ENCODE measurements at regions not wholly inside any gene's neighbourhood (a gene's known extent, or its start where the extent isn't known, plus 50 kb on each side); places are given as distances from the start of the nearest gene placed in this dataset.

DNA sequence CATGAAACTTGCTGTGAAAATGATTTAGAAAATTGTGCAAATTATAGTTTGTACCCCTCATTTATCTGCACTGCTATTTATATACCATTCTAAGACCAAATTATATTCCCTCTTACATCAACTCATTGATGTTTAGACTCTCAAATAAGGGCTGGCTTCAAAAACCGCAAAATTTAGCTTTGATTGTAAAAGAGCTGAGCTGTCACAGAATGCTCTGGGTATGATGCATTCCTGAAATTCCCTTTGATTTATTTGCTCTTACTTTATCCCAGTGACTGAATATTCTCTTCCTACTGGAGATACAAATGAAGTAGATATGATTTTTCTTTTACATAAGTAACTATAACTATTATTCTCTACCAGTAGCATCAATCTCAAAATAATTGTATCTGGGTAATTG is 78.0 kb upstream of the TMTC2 start:
- TF ChIP-seq, protein P1, sequence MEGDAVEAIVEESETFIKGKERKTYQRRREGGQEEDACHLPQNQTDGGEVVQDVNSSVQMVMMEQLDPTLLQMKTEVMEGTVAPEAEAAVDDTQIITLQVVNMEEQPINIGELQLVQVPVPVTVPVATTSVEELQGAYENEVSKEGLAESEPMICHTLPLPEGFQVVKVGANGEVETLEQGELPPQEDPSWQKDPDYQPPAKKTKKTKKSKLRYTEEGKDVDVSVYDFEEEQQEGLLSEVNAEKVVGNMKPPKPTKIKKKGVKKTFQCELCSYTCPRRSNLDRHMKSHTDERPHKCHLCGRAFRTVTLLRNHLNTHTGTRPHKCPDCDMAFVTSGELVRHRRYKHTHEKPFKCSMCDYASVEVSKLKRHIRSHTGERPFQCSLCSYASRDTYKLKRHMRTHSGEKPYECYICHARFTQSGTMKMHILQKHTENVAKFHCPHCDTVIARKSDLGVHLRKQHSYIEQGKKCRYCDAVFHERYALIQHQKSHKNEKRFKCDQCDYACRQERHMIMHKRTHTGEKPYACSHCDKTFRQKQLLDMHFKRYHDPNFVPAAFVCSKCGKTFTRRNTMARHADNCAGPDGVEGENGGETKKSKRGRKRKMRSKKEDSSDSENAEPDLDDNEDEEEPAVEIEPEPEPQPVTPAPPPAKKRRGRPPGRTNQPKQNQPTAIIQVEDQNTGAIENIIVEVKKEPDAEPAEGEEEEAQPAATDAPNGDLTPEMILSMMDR (IDR thresholded peaks at IDR 0.05), result no peak
- no peak for TF ChIP-seq EZH2phosphoT487 (IDR thresholded peaks at IDR 0.05)
- TF ChIP-seq EZH2 (IDR thresholded peaks at IDR 0.05), result no peak
- DNase-seq (ENCODE audit: low spot score), result no peak
- no peaks in the 10 kb centered on the region for H3K9me3 Mint-ChIP-seq

GRCh38 chr12:82609234-82609914 is 77.3 kb upstream of the TMTC2 start:
- no peak for DNase-seq (ENCODE audit: low spot score)
- TF ChIP-seq EZH2 (IDR thresholded peaks at IDR 0.05), result no peak
- no peak for TF ChIP-seq EZH2phosphoT487 (IDR thresholded peaks at IDR 0.05)
- TF ChIP-seq, protein P1 (IDR thresholded peaks at IDR 0.05), result no peak
- Mint-ChIP-seq H3K27ac (no peak overlapping the region), H3K4me1 (no peaks in the 10 kb centered on the region), H3K27me3 (ENCODE audit: insufficient read depth, low read depth) (no peaks in the 10 kb centered on the region), H3K36me3 (no peaks in the 10 kb centered on the region), H3K9me3 (no peaks in the 10 kb centered on the region), H3K4me3 (no peak overlapping the region)
- Histone ChIP-seq H3K4me3 (no peak overlapping the region), H3F3A (ENCODE audit: low read depth) (no peaks in the 10 kb centered on the region), H3K79me2 (ENCODE audit: low read depth) (no peaks in the 10 kb centered on the region), H3K27ac (no peak overlapping the region), H3K9me3 (ENCODE audit: low read depth) (no peaks in the 10 kb centered on the region), H3K9ac (no peak overlapping the region), H3K4me2 (no peak overlapping the region), H2AFZ (replicated peaks) (peak overlapping the region; percentile 55), H3K4me1 (no peaks in the 10 kb centered on the region), H4K20me1 (ENCODE audit: low read depth) (no peaks in the 10 kb centered on the region), H3K36me3 (no peaks in the 10 kb centered on the region), H3K27me3 (no peaks in the 10 kb centered on the region)

More for the DNA sequence above, 78.0 kb upstream of the TMTC2 start:
- Histone ChIP-seq H3K79me2 (ENCODE audit: low read depth) (no peaks in the 10 kb centered on the region), H2AFZ (replicated peaks) (no peak overlapping the region), H3K27me3 (no peaks in the 10 kb centered on the region), H3K27ac (no peak overlapping the region), H4K20me1 (ENCODE audit: low read depth) (no peaks in the 10 kb centered on the region), H3K4me2 (no peak overlapping the region), H3K4me3 (no peak overlapping the region), H3K9me3 (ENCODE audit: low read depth) (no peaks in the 10 kb centered on the region), H3K4me1 (no peaks in the 10 kb centered on the region), H3K9ac (no peak overlapping the region), H3K36me3 (no peaks in the 10 kb centered on the region), H3F3A (ENCODE audit: low read depth) (no peaks in the 10 kb centered on the region)
- Mint-ChIP-seq H3K27ac (no peak overlapping the region), H3K4me3 (no peak overlapping the region), H3K36me3 (no peaks in the 10 kb centered on the region), H3K4me1 (no peaks in the 10 kb centered on the region), H3K27me3 (ENCODE audit: insufficient read depth, low read depth) (no peaks in the 10 kb centered on the region)

DNA sequence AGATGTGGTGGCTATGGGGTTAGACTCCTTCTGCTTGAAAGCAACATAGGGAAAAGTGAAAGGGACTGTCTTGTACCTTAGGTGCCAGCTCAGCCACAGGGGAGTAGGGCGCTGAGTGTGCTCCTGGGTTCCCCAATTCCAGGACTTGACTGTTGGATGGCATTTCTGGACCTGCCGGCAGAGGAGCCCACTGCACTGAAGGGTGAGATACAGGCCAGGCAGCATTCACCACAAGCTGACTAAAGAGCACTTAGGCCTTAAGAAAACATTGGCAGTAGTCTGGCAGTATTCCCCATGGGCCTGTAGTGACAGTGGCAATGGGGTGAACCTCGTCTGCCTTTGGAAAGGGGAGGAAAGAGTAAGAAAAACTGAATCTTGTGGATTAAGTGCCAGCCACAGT is 67.1 kb upstream of the TMTC2 start:
- peaks cover under 1% of the 10 kb centered on the region for H3F3A ChIP-seq (ENCODE audit: low read depth)
- H3K9me3 ChIP-seq (ENCODE audit: low read depth), result no peaks in the 10 kb centered on the region
- H2AFZ ChIP-seq (replicated peaks), result no peak overlapping the region
- Mint-ChIP-seq H3K36me3 (no peaks in the 10 kb centered on the region), H3K27ac (no peak overlapping the region), H3K4me3 (no peak overlapping the region), H3K27me3 (ENCODE audit: insufficient read depth, low read depth) (peaks cover 4% of the 10 kb centered on the region), H3K9me3 (no peaks in the 10 kb centered on the region), H3K4me1 (no peaks in the 10 kb centered on the region)
- H3K4me3 ChIP-seq, result no peak overlapping the region
- peaks cover under 1% of the 10 kb centered on the region for H3K4me1 ChIP-seq
- no peak for DNase-seq (ENCODE audit: low spot score)
- H3K27me3 ChIP-seq, result no peaks in the 10 kb centered on the region
- H3K79me2 ChIP-seq (ENCODE audit: low read depth), result no peaks in the 10 kb centered on the region
- TF ChIP-seq, protein P1 (IDR thresholded peaks at IDR 0.05), result no peak
- TF ChIP-seq EZH2 (IDR thresholded peaks at IDR 0.05) (no peak), EZH2phosphoT487 (IDR thresholded peaks at IDR 0.05) (no peak)
- H3K27ac ChIP-seq, result no peak overlapping the region
- H3K4me2 ChIP-seq, result no peak overlapping the region
- H3K36me3 ChIP-seq, result no peaks in the 10 kb centered on the region
- H4K20me1 ChIP-seq (ENCODE audit: low read depth), result no peaks in the 10 kb centered on the region
- H3K9ac ChIP-seq, result no peak overlapping the region
